Common myeloid progenitor, CD34-positive (primary cell): ENCODE measurements at regions not wholly inside any gene's neighbourhood (a gene's known extent, or its start where the extent isn't known, plus 50 kb on each side); places are given as distances from the start of the nearest gene placed in this dataset.
"Not testable (repeated sequence)": the region's sequence is repeated elsewhere in the genome, so short reads cannot be mapped to it uniquely, and the experiment has no call there.

Source experiments
- CTCF ChIA-PET: fragments of 350-600 bp; sonication (Branson Sonifier 250); formaldehyde crosslinking; loops from one replicate; lab custom pipeline; 2021; ENCODE audit warnings: antibody characterized with exemption; lab: Charles Lee
- POLR2A ChIA-PET: fragments of 350-600 bp; sonication (Branson Sonifier 250); formaldehyde crosslinking; loops from one replicate; lab custom pipeline; 2021; ENCODE audit warnings: antibody characterized with exemption; lab: Charles Lee
- DNase-seq, 3 donors: peaks; one replicate each; pipeline versions ENCODE4 v3.0.0 to v3.0.0-alpha.2; 2013
- H3K27ac ChIP-seq, 2 experiments: 1 replicate in 1 of 2; 2 replicates in 1 of 2; pipeline ENCODE4 v1.7.0; 2013; ENCODE audit warnings: inconsistent platforms in 2 of 2, low read length in 2 of 2, mild to moderate bottlenecking in 2 of 2, low read depth in 1 of 2, moderate library complexity in 1 of 2; ENCODE audit not compliant: severe bottlenecking in 2 of 2, insufficient read depth in 1 of 2, poor library complexity in 1 of 2
- H3K27me3 ChIP-seq, 5 experiments: replicated peaks in 2 of 5; 1 replicate in 3 of 5; 2 replicates in 2 of 5; pipeline versions ENCODE4 v1.6.1 to v1.7.0; 2013; ENCODE audit warnings: low read length in 4 of 5, mild to moderate bottlenecking in 2 of 5, moderate library complexity in 2 of 5, inconsistent platforms in 1 of 5; ENCODE audit not compliant: insufficient read depth in 5 of 5, control insufficient read depth in 4 of 5
- H3K36me3 ChIP-seq, 4 experiments: 1 replicate in 2 of 4; 2 replicates in 2 of 4; pipeline versions ENCODE4 v1.6.1 to v1.7.0; 2013; ENCODE audit warnings: low read length in 3 of 4, control low read depth in 1 of 4, mild to moderate bottlenecking in 1 of 4; ENCODE audit not compliant: control insufficient read depth in 4 of 4, insufficient read depth in 4 of 4
- H3K4me1 ChIP-seq, 4 experiments: 1 replicate in 3 of 4; 2 replicates in 1 of 4; pipeline versions ENCODE4 v1.6.1 to v1.7.1; 2013; ENCODE audit warnings: low read length in 3 of 4, mild to moderate bottlenecking in 3 of 4, control low read depth in 1 of 4, inconsistent platforms in 1 of 4, moderate library complexity in 1 of 4; ENCODE audit not compliant: control insufficient read depth in 4 of 4, insufficient read depth in 4 of 4; ENCODE audit errors: control extremely low read depth in 1 of 4
- H3K4me3 ChIP-seq, 7 experiments: 1 replicate in 4 of 7; 2 replicates in 3 of 7; pipeline versions ENCODE4 v1.5.1 to v1.7.0; 2013; ENCODE audit warnings: mild to moderate bottlenecking in 7 of 7, low read length in 6 of 7, moderate library complexity in 6 of 7, inconsistent platforms in 2 of 7, low read depth in 2 of 7, control low read depth in 1 of 7; ENCODE audit not compliant: insufficient read depth in 4 of 7, control insufficient read depth in 1 of 7; ENCODE audit errors: extremely low read depth in 1 of 7
- H3K9me3 ChIP-seq, 5 experiments: 1 replicate in 4 of 5; 2 replicates in 1 of 5; pipeline versions ENCODE4 v1.6.1 to v1.7.1; 2013; ENCODE audit warnings: low read length in 4 of 5, mild to moderate bottlenecking in 2 of 5, inconsistent platforms in 1 of 5, low read depth in 1 of 5, moderate library complexity in 1 of 5; ENCODE audit not compliant: control insufficient read depth in 4 of 5, insufficient read depth in 2 of 5; ENCODE audit errors: control extremely low read depth in 1 of 5
- WGBS: methylation state at CpG from one replicate; pipeline ENCODE4 v1.1.5; 2013; ENCODE audit not compliant: insufficient coverage; 5-methylcytosine and 5-hydroxymethylcytosine counted together

DNA sequence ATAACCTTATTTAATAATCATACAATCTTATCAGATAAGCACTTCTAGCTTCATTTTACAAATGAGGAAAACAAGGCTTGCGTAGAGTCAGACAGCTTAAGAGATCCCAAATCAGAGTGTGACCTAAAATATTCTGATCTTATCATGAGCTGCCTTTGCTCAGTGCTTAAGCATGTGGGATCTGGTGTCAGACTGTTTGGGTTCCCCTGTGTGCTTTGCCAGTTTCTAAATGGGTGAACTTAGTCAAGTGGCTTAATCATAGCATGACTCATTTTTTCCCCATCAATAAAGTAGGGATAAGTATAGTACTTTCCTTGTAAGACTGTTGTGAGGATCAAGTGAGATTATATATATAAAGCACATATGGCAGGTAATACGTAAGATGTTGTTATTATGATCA lies 612.6 kb upstream of the C16orf82 start:
- no peak for DNase-seq
- H3K4me1 ChIP-seq: no peaks in the 10 kb centered on the region
- H3K36me3 ChIP-seq: no peaks in the 10 kb centered on the region
- ChIA-PET POLR2A (no interaction called here), CTCF (no interaction called here)
- no peak overlapping the region for H3K27ac ChIP-seq
- no peak overlapping the region for H3K4me3 ChIP-seq
- WGBS: no CpG with 5 or more reads among the region's 2 CpGs
- peaks cover 0 to 2% (median 0%) of the 10 kb centered on the region in 5 experiments for H3K9me3 ChIP-seq
- H3K27me3 ChIP-seq: no peaks in the 10 kb centered on the region

DNA sequence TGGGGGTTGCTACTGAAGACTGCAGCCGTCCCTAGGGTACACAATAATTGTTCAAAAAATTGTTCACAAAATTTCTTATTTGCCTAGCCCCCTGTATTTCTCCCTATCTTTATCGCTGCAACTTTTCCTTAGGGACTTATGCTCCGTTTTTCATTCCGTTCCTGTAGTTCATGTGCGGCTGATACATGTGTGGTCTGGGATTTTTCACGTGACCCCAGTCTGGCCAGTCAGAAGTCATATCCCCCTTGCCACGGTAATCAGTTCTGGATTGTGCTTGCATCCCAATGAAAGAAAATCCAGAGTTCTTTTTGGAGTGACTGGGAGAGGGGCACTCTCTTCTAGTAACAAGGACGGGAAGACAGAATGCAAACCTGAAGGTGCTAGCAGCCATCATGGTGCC lies 610.7 kb upstream of the C16orf82 start:
- Histone ChIP-seq H3K36me3 (no peaks in the 10 kb centered on the region), H3K4me1 (no peaks in the 10 kb centered on the region), H3K9me3 (peaks cover 0 to 2% (median 0%) of the 10 kb centered on the region in 5 experiments), H3K4me3 (no peak overlapping the region), H3K27ac (no peak overlapping the region), H3K27me3 (no peaks in the 10 kb centered on the region)
- CTCF ChIA-PET: interaction anchor here (1.0 kb wide), 1 partner anchor 49 kb away, joined by 3 read pairs; no protein-coding TSS in a partner anchor
- 87% methylated on average over 7 of the region's 8 CpGs for WGBS
- POLR2A ChIA-PET: no interaction called here
- no peak for DNase-seq

DNA sequence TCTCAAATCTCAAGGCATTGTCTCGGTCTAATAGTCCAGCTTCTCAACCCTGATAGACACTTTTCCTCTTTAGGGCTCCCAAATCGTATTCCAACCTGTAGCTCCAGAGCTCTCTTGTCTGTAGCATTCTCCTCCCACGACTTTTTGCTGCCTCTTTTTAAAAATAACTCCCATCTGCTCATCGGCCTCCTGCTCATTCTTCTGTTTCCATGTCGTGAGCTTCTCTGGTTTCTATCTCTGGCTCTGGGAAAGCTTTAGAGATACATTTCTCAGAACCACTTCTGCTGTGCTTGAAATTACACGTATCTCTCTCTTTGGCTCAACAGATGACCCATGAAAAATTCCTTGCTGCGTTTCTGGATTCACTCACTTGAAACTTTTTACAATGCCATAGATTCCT lies 609.6 kb upstream of the C16orf82 start:
- WGBS: 85% methylated on average over 5 of the region's 7 CpGs
- Histone ChIP-seq H3K36me3 (no peaks in the 10 kb centered on the region), H3K27ac (no peak overlapping the region), H3K9me3 (no peaks in the 10 kb centered on the region), H3K4me3 (no peak overlapping the region), H3K4me1 (no peaks in the 10 kb centered on the region), H3K27me3 (no peaks in the 10 kb centered on the region)
- ChIA-PET POLR2A (no interaction called here), CTCF (no interaction called here)
- no peak for DNase-seq

DNA sequence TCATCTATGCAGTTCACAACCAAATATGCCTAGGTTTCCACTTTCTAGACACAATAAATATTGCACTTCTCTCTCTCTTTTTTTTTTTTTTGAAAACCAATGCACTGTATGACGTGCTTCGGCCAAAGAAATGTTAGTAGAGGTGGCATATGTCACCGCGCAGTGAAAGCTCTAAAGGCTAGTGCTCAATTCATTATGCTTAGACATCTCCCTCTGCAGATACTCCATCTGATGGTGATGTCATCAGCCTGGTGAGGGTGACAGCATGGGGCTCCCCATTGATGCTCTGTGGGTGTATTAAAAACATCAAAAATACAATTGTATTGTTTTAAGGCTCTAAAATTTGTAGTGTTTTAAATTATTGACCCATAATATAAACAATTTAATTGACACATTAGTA lies 608.8 kb upstream of the C16orf82 start:
- Histone ChIP-seq H3K27ac (no peak overlapping the region), H3K4me1 (no peaks in the 10 kb centered on the region), H3K27me3 (no peaks in the 10 kb centered on the region), H3K4me3 (no peak overlapping the region), H3K36me3 (no peaks in the 10 kb centered on the region), H3K9me3 (no peaks in the 10 kb centered on the region)
- POLR2A ChIA-PET: no interaction called here
- no peak for DNase-seq
- WGBS: no CpG with 5 or more reads among the region's 4 CpGs
- CTCF ChIA-PET: no interaction called here

DNA sequence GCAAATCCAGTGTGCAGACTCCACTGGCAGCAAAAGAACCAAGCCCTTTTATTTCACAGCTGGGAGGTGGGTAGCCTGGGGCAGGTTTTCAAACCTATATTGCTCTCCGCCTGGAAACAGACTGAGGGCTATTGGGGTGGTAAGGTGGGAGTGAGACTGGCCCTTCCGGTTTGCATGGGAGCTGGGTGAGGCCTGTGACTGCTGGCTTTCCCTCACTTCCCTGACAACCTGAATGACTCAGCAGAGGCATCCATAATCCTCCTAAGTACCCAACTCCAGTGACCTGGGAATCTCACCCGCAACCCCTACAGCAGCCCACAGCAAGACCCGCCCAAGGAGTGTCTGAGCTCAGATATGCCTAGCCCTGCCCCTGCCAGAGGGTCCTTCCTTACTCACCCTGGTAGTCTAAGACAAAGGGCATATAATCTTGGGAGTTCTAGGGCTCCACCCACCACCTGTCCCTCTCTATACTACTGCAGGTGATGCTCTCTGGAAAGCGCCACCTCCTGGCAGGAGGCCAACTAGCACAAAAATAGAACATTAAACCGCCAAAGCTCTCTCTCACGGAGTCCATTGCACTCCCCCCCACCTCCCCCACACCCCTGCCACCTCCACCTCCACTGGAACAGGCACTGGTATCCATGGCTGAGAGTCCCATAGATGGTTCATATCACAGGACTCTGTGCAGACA lies 602.0 kb upstream of the C16orf82 start:
- DNase-seq: no peak
- POLR2A ChIA-PET: no interaction called here
- H3K27me3 ChIP-seq: no peaks in the 10 kb centered on the region
- CTCF ChIA-PET: no interaction called here
- no peak overlapping the region for H3K4me3 ChIP-seq
- H3K4me1 ChIP-seq: no peaks in the 10 kb centered on the region
- no peak overlapping the region for H3K27ac ChIP-seq
- no peaks in the 10 kb centered on the region for H3K9me3 ChIP-seq
- 100% methylated on average over 4 of the region's 7 CpGs for WGBS
- H3K36me3 ChIP-seq: no peaks in the 10 kb centered on the region

DNA sequence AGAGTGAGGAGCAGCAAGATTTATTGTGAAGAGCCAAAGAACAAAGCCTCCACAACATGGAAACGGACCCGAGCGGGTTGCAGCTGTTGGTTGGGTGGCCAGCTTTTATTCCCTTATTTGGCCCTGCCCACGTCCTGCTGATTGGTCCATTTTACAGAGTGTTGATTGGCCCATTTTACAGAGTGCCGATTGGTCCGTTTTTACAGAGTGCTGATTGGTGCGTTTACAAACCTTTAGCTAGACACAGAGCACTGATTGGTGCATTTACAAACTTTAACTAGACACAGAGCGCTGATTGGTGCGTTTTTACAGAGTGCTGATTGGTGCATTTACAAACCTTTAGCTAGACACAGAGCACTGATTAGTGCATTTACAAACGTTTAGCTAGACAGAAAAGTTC lies 592.3 kb upstream of the C16orf82 start:
- H3K36me3 ChIP-seq, DNase-seq, H3K9me3 ChIP-seq, H3K27ac ChIP-seq, H3K4me3 ChIP-seq, POLR2A ChIA-PET, H3K4me1 ChIP-seq, CTCF ChIA-PET, H3K27me3 ChIP-seq: not testable (repeated sequence)
- WGBS: 100% methylated on average over 9 of the region's 10 CpGs

DNA sequence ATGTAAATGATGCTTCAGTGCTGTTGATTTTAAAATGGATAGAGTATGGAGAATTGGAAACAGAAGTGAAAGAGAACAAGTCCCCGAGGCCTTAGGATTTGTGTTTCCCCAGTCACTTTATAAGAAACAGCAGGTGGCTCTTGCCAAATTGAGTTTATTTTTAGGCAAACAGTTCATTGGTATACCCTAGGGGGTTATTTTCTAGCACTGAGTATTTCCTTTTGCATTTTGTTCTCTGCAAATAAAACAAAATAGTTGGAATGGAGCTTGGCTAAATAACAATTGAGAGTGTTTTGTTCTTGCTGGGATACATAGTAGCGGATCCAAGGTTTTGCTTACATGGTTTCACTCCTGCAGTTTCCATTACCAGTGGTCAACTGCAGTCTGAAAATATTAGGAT lies 591.1 kb upstream of the C16orf82 start:
- Histone ChIP-seq H3K27me3 (no peaks in the 10 kb centered on the region), H3K9me3 (peaks cover 0 to 8% (median 0%) of the 10 kb centered on the region in 5 experiments), H3K4me3 (no peak overlapping the region), H3K27ac (no peak overlapping the region), H3K36me3 (no peaks in the 10 kb centered on the region), H3K4me1 (no peaks in the 10 kb centered on the region)
- WGBS: 86% methylated on average over 2 of the region's 2 CpGs
- ChIA-PET CTCF (no interaction called here), POLR2A (no interaction called here)
- DNase-seq: no peak
